Activated CD4-positive, alpha-beta T cell treated with anti-CD3 and anti-CD28 coated beads, Interleukin-2, amount 10 ng/mL, durations not matched to agents 7 days and 5 days (primary cell): ENCODE measurements at regions not wholly inside any gene's neighbourhood (a gene's known extent, or its start where the extent isn't known, plus 50 kb on each side); places are given as distances from the start of the nearest gene placed in this dataset.

ENCODE experiments used
- CTCF ChIA-PET: fragments of 350-600 bp; sonication (Branson Sonifier 250); formaldehyde crosslinking; loops from one replicate; lab custom pipeline; 2021; ENCODE audit warnings: antibody characterized with exemption; lab: Charles Lee
- POLR2A ChIA-PET: fragments of 350-600 bp; sonication (Branson Sonifier 250); formaldehyde crosslinking; loops from one replicate; lab custom pipeline; 2021; ENCODE audit warnings: antibody characterized with exemption; lab: Charles Lee
- DNase-seq: peaks from one replicate; pipeline ENCODE4 v3.0.0-alpha.2; 2020
- H3K27ac Mint-ChIP-seq: one replicate; pipeline ENCODE4 v1.8.0; 2021; ENCODE audit warnings: mild to moderate bottlenecking, moderate library complexity, mixed read lengths
- H3K27me3 Mint-ChIP-seq: one replicate; pipeline ENCODE4 v1.8.0; 2021; ENCODE audit warnings: mixed read lengths
- H3K36me3 Mint-ChIP-seq: one replicate; pipeline ENCODE4 v1.8.0; 2021; ENCODE audit warnings: low read depth, mixed read lengths
- H3K4me1 Mint-ChIP-seq: one replicate; pipeline ENCODE4 v1.8.0; 2021; ENCODE audit warnings: mixed read lengths
- H3K4me3 Mint-ChIP-seq: one replicate; pipeline ENCODE4 v1.8.0; 2021; ENCODE audit warnings: mild to moderate bottlenecking, moderate library complexity, mixed read lengths
- H3K9me3 Mint-ChIP-seq: one replicate; pipeline ENCODE4 v1.8.0; 2021; ENCODE audit warnings: mixed read lengths

- no peak for DNase-seq
- H3K36me3 Mint-ChIP-seq: no peaks in the 10 kb centered on the region
- ChIA-PET CTCF (no interaction called here), POLR2A (no interaction called here)
- H3K4me3 Mint-ChIP-seq: no peak overlapping the region
- no peaks in the 10 kb centered on the region for H3K4me1 Mint-ChIP-seq
- H3K27ac Mint-ChIP-seq: no peak overlapping the region
- H3K9me3 Mint-ChIP-seq: no peaks in the 10 kb centered on the region
- peaks cover 2% of the 10 kb centered on the region for H3K27me3 Mint-ChIP-seq
Measured at GRCh38 chr18:55096263-55096951, 137.1 kb upstream of the CCDC68 start.

- Mint-ChIP-seq H3K9me3 (no peaks in the 10 kb centered on the region), H3K27ac (no peak overlapping the region), H3K36me3 (no peaks in the 10 kb centered on the region), H3K4me3 (no peak overlapping the region), H3K4me1 (no peaks in the 10 kb centered on the region), H3K27me3 (peaks cover 2% of the 10 kb centered on the region)
- CTCF ChIA-PET: no interaction called here
- no peak for DNase-seq
- POLR2A ChIA-PET: no interaction called here
Measured at GRCh38 chr18:55095584-55095983, 136.3 kb upstream of the CCDC68 start.

- H3K27me3 Mint-ChIP-seq: peaks cover 2% of the 10 kb centered on the region
- H3K9me3 Mint-ChIP-seq: no peaks in the 10 kb centered on the region
- H3K4me1 Mint-ChIP-seq: no peaks in the 10 kb centered on the region
- H3K4me3 Mint-ChIP-seq: no peak overlapping the region
- DNase-seq: no peak
- no peak overlapping the region for H3K27ac Mint-ChIP-seq
- ChIA-PET POLR2A (no interaction called here), CTCF (no interaction called here)
- no peaks in the 10 kb centered on the region for H3K36me3 Mint-ChIP-seq
Measured at GRCh38 chr18:55093808-55094207, 134.5 kb upstream of the CCDC68 start.

GRCh38 chr18:55093295-55093694 is 134.0 kb upstream of the CCDC68 start:
- Mint-ChIP-seq H3K36me3 (no peaks in the 10 kb centered on the region), H3K4me1 (no peaks in the 10 kb centered on the region), H3K27ac (no peak overlapping the region), H3K27me3 (peaks cover 2% of the 10 kb centered on the region), H3K9me3 (no peaks in the 10 kb centered on the region), H3K4me3 (no peak overlapping the region)
- DNase-seq: no peak
- CTCF ChIA-PET: no interaction called here
- POLR2A ChIA-PET: no interaction called here

- POLR2A ChIA-PET: no interaction called here
- Mint-ChIP-seq H3K27ac (no peak overlapping the region), H3K4me3 (no peak overlapping the region), H3K27me3 (peaks cover 2% of the 10 kb centered on the region), H3K4me1 (no peaks in the 10 kb centered on the region), H3K36me3 (no peaks in the 10 kb centered on the region), H3K9me3 (no peaks in the 10 kb centered on the region)
- DNase-seq: no peak
- CTCF ChIA-PET: no interaction called here
Measured at GRCh38 chr18:55092166-55092565, 132.9 kb upstream of the CCDC68 start.

- Mint-ChIP-seq H3K9me3 (no peaks in the 10 kb centered on the region), H3K4me1 (no peaks in the 10 kb centered on the region), H3K4me3 (no peak overlapping the region), H3K27ac (no peak overlapping the region), H3K27me3 (peaks cover 2% of the 10 kb centered on the region), H3K36me3 (no peaks in the 10 kb centered on the region)
- CTCF ChIA-PET: no interaction called here
- POLR2A ChIA-PET: interaction anchor here (0.6 kb wide), 1 partner anchor 98 kb away, joined by 3 read pairs; no protein-coding TSS in a partner anchor
- no peak for DNase-seq
Measured at GRCh38 chr18:55090564-55091188, 131.4 kb upstream of the CCDC68 start.

GRCh38 chr18:55089610-55090009 is 130.3 kb upstream of the CCDC68 start:
- Mint-ChIP-seq H3K36me3 (no peaks in the 10 kb centered on the region), H3K4me1 (no peaks in the 10 kb centered on the region), H3K9me3 (no peaks in the 10 kb centered on the region), H3K4me3 (no peak overlapping the region), H3K27me3 (peaks cover 2% of the 10 kb centered on the region), H3K27ac (no peak overlapping the region)
- CTCF ChIA-PET: no interaction called here
- no peak for DNase-seq
- POLR2A ChIA-PET: no interaction called here

GRCh38 chr18:55088561-55088960 is 129.3 kb upstream of the CCDC68 start:
- no peak for DNase-seq
- ChIA-PET POLR2A (no interaction called here), CTCF (no interaction called here)
- Mint-ChIP-seq H3K4me3 (no peak overlapping the region), H3K4me1 (no peaks in the 10 kb centered on the region), H3K36me3 (no peaks in the 10 kb centered on the region), H3K27ac (no peak overlapping the region), H3K9me3 (no peaks in the 10 kb centered on the region), H3K27me3 (peaks cover 2% of the 10 kb centered on the region)

GRCh38 chr18:55088000-55088401 is 128.7 kb upstream of the CCDC68 start:
- no peak overlapping the region for H3K4me3 Mint-ChIP-seq
- H3K27ac Mint-ChIP-seq: no peak overlapping the region
- no peaks in the 10 kb centered on the region for H3K36me3 Mint-ChIP-seq
- peaks cover 2% of the 10 kb centered on the region for H3K27me3 Mint-ChIP-seq
- DNase-seq: no peak
- H3K9me3 Mint-ChIP-seq: no peaks in the 10 kb centered on the region
- no peaks in the 10 kb centered on the region for H3K4me1 Mint-ChIP-seq
- POLR2A ChIA-PET: no interaction called here
- CTCF ChIA-PET: no interaction called here

- H3K27me3 Mint-ChIP-seq: peaks cover 2% of the 10 kb centered on the region
- no peak overlapping the region for H3K4me3 Mint-ChIP-seq
- H3K4me1 Mint-ChIP-seq: no peaks in the 10 kb centered on the region
- ChIA-PET CTCF (no interaction called here), POLR2A (no interaction called here)
- no peak overlapping the region for H3K27ac Mint-ChIP-seq
- no peaks in the 10 kb centered on the region for H3K9me3 Mint-ChIP-seq
- no peak for DNase-seq
- H3K36me3 Mint-ChIP-seq: no peaks in the 10 kb centered on the region
Measured at GRCh38 chr18:55086906-55087305, 127.6 kb upstream of the CCDC68 start.

- Mint-ChIP-seq H3K36me3 (no peaks in the 10 kb centered on the region), H3K27me3 (peaks cover 2% of the 10 kb centered on the region), H3K4me1 (no peaks in the 10 kb centered on the region), H3K27ac (no peak overlapping the region), H3K9me3 (no peaks in the 10 kb centered on the region), H3K4me3 (no peak overlapping the region)
- POLR2A ChIA-PET: no interaction called here
- DNase-seq: no peak
- CTCF ChIA-PET: no interaction called here
Measured at GRCh38 chr18:55085557-55086285, 126.5 kb upstream of the CCDC68 start.

GRCh38 chr18:55084550-55084949 is 125.3 kb upstream of the CCDC68 start:
- no peaks in the 10 kb centered on the region for H3K4me1 Mint-ChIP-seq
- no peaks in the 10 kb centered on the region for H3K36me3 Mint-ChIP-seq
- peaks cover 2% of the 10 kb centered on the region for H3K27me3 Mint-ChIP-seq
- ChIA-PET CTCF (interaction anchor here (0.5 kb wide), 1 partner anchor 1501 kb away, joined by 3 read pairs; no protein-coding TSS in a partner anchor), POLR2A (no interaction called here)
- H3K9me3 Mint-ChIP-seq: no peaks in the 10 kb centered on the region
- DNase-seq: no peak
- H3K27ac Mint-ChIP-seq: no peak overlapping the region
- no peak overlapping the region for H3K4me3 Mint-ChIP-seq

- H3K4me1 Mint-ChIP-seq: no peaks in the 10 kb centered on the region
- no peak overlapping the region for H3K27ac Mint-ChIP-seq
- H3K36me3 Mint-ChIP-seq: no peaks in the 10 kb centered on the region
- H3K9me3 Mint-ChIP-seq: no peaks in the 10 kb centered on the region
- ChIA-PET CTCF (no interaction called here), POLR2A (no interaction called here)
- no peak overlapping the region for H3K4me3 Mint-ChIP-seq
- H3K27me3 Mint-ChIP-seq: peaks cover 2% of the 10 kb centered on the region
- DNase-seq: no peak
Measured at GRCh38 chr18:55083461-55083860, 124.2 kb upstream of the CCDC68 start.
